Astrocyte of the cerebellum (primary cell): ENCODE measurements at regions not wholly inside any gene's neighbourhood (a gene's known extent, or its start where the extent isn't known, plus 50 kb on each side); places are given as distances from the start of the nearest gene placed in this dataset.

Experiments used
- DNase-seq: peaks from one replicate; pipeline ENCODE4 v3.0.0-alpha.2; 2011; ENCODE audit warnings: low read depth
- H3K4me3 ChIP-seq: 2 replicates; pipeline ENCODE4 v1.5.1; 2011; ENCODE audit warnings: mild to moderate bottlenecking, low read depth, low read length, moderate library complexity
- in situ Hi-C: cut with HindIII; loops from 2 replicates; pipeline ENCODE4 v1.10.0; 2017; ENCODE audit warnings: low sequenced_read_pairs
- TF ChIP-seq, protein P1 (sequence below): IDR thresholded peaks from 2 replicates; pipeline ENCODE4 v1.5.1; 2012; ENCODE audit warnings: low read length, low read depth, moderate library complexity, mild to moderate bottlenecking; ENCODE audit errors: missing control alignments

- H3K4me3 ChIP-seq, result no peak overlapping the region
- no peak for DNase-seq
- TF ChIP-seq, protein P1, sequence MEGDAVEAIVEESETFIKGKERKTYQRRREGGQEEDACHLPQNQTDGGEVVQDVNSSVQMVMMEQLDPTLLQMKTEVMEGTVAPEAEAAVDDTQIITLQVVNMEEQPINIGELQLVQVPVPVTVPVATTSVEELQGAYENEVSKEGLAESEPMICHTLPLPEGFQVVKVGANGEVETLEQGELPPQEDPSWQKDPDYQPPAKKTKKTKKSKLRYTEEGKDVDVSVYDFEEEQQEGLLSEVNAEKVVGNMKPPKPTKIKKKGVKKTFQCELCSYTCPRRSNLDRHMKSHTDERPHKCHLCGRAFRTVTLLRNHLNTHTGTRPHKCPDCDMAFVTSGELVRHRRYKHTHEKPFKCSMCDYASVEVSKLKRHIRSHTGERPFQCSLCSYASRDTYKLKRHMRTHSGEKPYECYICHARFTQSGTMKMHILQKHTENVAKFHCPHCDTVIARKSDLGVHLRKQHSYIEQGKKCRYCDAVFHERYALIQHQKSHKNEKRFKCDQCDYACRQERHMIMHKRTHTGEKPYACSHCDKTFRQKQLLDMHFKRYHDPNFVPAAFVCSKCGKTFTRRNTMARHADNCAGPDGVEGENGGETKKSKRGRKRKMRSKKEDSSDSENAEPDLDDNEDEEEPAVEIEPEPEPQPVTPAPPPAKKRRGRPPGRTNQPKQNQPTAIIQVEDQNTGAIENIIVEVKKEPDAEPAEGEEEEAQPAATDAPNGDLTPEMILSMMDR, result no peak
- in situ Hi-C loops, result no loop called here
These were observed 194.1 kb downstream of the USP12 start for GRCh38 chr13:26977541-26977940.

DNA sequence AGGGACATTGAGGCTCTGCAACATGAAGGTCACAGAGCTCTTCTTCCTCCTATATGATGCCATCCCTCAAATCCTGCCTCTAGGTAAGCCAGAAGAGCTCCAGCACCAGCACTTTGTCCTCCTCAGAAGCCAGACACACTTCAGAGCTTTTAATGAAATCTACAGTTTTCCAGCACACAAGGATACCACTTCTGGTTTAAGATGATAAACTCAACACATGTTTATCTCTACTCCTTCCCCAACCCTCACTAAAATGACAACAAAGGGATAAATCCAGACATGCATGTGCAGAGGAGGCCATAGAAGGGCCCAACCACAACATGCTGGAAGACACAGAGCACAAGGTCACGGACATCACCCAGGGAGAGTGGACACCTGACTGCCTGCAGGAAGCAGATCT, 195.3 kb downstream of the USP12 start:
- no peak for DNase-seq
- TF ChIP-seq, protein P1, result no peak
- in situ Hi-C loops, result no loop called here
- no peak overlapping the region for H3K4me3 ChIP-seq

- in situ Hi-C loops, result no loop called here
- TF ChIP-seq, protein P1, result no peak
- no peak overlapping the region for H3K4me3 ChIP-seq
- DNase-seq, result no peak
These were observed 197.7 kb downstream of the USP12 start for GRCh38 chr13:26973946-26974345.

GRCh38 chr13:26973295-26973694, 198.3 kb downstream of the USP12 start:
- no peak for DNase-seq
- in situ Hi-C loops, result no loop called here
- no peak overlapping the region for H3K4me3 ChIP-seq
- TF ChIP-seq, protein P1, result no peak

DNA sequence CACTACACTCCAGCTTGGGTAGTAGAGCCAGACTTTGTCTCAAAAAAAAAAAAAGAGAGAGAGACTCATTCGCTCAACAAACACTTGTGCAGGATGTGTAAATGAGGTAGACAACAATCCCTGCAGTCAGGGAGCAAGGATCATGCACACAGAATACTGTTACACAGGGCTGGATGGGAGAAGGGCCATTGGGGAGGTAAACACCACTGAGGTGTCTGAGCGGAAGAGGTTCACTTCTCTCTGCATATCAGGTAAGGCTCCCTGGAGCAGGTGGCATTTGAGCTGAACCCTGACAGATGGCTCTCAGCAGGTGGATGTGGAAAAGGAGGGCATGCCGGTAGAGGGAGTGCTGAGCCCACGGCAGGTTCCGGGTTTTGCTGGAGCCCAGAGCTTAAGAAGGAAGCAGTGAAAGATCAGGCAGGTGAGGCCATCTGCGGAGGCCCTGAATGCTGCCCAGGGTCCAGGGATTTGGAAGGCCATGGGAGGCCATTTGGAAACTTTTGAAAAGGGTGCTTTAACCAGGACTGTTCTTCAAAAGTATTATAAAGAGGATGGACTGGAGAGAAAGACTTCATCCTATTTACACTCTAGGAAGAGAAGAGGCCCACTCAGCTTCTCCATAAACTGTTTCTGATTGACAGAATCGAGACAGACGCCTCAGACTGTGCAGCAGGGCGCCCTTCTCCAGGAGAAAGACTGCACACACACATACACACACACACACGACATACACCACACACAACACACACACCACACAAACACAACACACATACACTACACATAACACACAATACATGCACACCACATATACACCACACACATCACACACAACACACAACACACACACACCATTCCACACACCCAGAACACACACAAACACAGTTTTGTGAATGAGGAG, 199.4 kb downstream of the USP12 start:
- in situ Hi-C loops, result no loop called here
- H3K4me3 ChIP-seq, result no peak overlapping the region
- TF ChIP-seq, protein P1, result peak; percentile 53
- DNase-seq, result no peak

DNA sequence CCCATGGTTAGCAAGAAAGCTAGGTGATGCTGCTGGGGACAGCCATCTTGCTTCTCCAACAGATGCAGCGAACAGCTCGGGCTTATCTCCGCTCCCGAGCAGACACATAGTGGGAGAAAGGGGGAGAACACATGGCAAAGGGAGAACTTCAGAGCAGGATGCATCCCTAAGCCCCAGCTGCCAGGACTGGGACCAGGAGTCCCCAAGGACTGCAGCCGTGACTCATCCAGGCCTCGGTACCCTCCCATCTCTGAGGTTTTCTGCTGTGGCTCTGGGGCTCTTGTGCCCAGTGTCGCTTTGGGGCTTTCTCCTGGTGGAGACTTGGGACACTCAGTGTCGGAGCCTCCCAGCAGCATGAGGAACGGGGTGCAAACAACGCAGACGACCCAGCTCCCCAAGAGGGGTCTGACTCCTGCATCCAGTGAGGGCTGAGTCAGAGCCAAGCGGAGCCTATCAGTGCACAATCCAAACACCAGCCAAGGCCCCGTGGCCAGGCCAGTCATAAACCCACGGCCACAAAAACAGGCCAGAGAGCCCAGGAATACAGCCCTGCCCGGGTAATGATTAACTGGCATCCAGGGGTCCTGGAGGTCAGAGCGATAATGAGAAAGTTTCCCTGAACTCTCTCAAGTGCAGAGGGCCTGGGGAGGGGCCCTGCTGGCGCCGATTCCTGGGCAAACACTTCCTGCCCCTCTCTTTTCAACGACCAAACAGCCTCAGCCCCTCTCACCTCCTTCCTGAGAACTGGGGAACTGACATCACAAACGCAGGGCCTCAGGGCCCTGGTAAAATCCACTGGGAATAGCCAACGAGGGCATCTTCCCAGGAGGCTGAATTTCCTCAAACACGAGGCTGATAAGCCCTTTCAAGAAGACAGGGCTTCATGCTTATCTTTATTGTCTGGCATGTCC, 202.9 kb downstream of the USP12 start:
- DNase-seq, result no peak
- TF ChIP-seq, protein P1, result no peak
- in situ Hi-C loops, result no loop called here
- H3K4me3 ChIP-seq, result no peak overlapping the region
